Endodermal cell (in vitro differentiated cells): ENCODE measurements at regions not wholly inside any gene's neighbourhood (a gene's known extent, or its start where the extent isn't known, plus 50 kb on each side); places are given as distances from the start of the nearest gene placed in this dataset.

Experiments
- DNase-seq: peaks from one replicate; pipeline ENCODE4 v3.0.0-alpha.2; 2017
- H3K27ac ChIP-seq: 2 replicates; pipeline ENCODE4 v1.5.1; 2013; ENCODE audit warnings: mild to moderate bottlenecking, low read depth, low read length, moderate library complexity
- H3K27me3 ChIP-seq: 2 replicates; pipeline ENCODE4 v1.6.1; 2013; ENCODE audit warnings: mild to moderate bottlenecking, low read length, moderate library complexity; ENCODE audit not compliant: insufficient read depth, control insufficient read depth, poor library complexity, severe bottlenecking
- H3K36me3 ChIP-seq: 2 replicates; pipeline ENCODE4 v1.7.0; 2013; ENCODE audit warnings: mild to moderate bottlenecking, low read length, moderate library complexity; ENCODE audit not compliant: control insufficient read depth, insufficient read depth
- H3K4me1 ChIP-seq: one replicate; pipeline ENCODE4 v1.7.0; 2013; ENCODE audit warnings: low read length; ENCODE audit not compliant: control insufficient read depth, insufficient read depth
- H3K4me3 ChIP-seq: 2 replicates; pipeline ENCODE4 v1.5.1; 2013; ENCODE audit warnings: mild to moderate bottlenecking, low read length, moderate library complexity
- H3K9ac ChIP-seq: 2 replicates; pipeline ENCODE4 v1.6.1; 2013; ENCODE audit warnings: mild to moderate bottlenecking, low read length, moderate library complexity; ENCODE audit not compliant: poor library complexity, severe bottlenecking; ENCODE audit errors: extremely low read depth
- H3K9me3 ChIP-seq: 2 replicates; pipeline ENCODE4 v1.6.1; 2013; ENCODE audit warnings: mild to moderate bottlenecking, low read length, moderate library complexity; ENCODE audit not compliant: control insufficient read depth
- H3K27ac Mint-ChIP-seq: 2 replicates; pipeline ENCODE4 v1.8.0; 2020; ENCODE audit warnings: mixed read lengths
- H3K27me3 Mint-ChIP-seq: 2 replicates; pipeline ENCODE4 v1.8.0; 2021; ENCODE audit warnings: mild to moderate bottlenecking, mixed read lengths; ENCODE audit not compliant: insufficient read depth
- H3K36me3 Mint-ChIP-seq: 2 replicates; pipeline ENCODE4 v1.8.0; 2020; ENCODE audit warnings: low read depth, mixed read lengths
- H3K4me1 Mint-ChIP-seq: 2 replicates; pipeline ENCODE4 v1.8.0; 2020; ENCODE audit warnings: mixed read lengths
- H3K4me3 Mint-ChIP-seq: 2 replicates; pipeline ENCODE4 v1.8.0; 2020; ENCODE audit warnings: mild to moderate bottlenecking, moderate library complexity, mixed read lengths
- H3K9me3 Mint-ChIP-seq: 2 replicates; pipeline ENCODE4 v1.8.0; 2020; ENCODE audit warnings: mild to moderate bottlenecking, mixed read lengths
- WGBS, 2 experiments: methylation state at CpG; one replicate each; pipeline versions ENCODE4 v1.1.5 to v1.1.7; 2013; ENCODE audit warnings: missing lambda C conversion rate in 2 of 2, mixed read lengths in 1 of 2; ENCODE audit not compliant: insufficient coverage in 1 of 2, insufficient read length in 1 of 2; 5-methylcytosine and 5-hydroxymethylcytosine counted together
- TF ChIP-seq, protein P1 (sequence below): fragments of 200-600 bp; sonication (generic); conservative IDR thresholded peaks from 2 replicates; pipeline ENCODE4 v1.5.0; 2021; ENCODE audit warnings: antibody characterized with exemption, mild to moderate bottlenecking

DNA sequence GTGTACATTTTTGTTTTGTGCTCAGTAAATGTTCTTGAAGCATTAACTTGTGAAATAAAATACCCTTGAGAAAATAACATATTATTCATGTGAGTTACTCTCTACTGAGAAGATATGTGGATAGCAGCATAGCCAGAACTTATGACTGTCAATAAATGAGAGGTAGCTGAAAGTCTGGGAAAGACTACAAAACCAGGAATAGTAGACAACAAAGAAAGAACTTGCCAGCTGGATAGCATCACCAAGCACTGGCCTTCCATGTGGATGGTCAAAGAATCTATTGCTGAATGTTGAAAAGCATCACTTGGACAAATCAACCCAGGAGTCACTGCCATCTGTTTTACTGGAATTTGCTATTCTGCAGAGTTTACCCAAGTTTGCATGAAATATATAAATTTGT is 650.0 kb upstream of the HTR2C start:
- no peaks in the 10 kb centered on the region for H3K27me3 Mint-ChIP-seq
- TF ChIP-seq, protein P1, sequence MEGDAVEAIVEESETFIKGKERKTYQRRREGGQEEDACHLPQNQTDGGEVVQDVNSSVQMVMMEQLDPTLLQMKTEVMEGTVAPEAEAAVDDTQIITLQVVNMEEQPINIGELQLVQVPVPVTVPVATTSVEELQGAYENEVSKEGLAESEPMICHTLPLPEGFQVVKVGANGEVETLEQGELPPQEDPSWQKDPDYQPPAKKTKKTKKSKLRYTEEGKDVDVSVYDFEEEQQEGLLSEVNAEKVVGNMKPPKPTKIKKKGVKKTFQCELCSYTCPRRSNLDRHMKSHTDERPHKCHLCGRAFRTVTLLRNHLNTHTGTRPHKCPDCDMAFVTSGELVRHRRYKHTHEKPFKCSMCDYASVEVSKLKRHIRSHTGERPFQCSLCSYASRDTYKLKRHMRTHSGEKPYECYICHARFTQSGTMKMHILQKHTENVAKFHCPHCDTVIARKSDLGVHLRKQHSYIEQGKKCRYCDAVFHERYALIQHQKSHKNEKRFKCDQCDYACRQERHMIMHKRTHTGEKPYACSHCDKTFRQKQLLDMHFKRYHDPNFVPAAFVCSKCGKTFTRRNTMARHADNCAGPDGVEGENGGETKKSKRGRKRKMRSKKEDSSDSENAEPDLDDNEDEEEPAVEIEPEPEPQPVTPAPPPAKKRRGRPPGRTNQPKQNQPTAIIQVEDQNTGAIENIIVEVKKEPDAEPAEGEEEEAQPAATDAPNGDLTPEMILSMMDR, result no peak
- DNase-seq, result no peak
- H3K27ac ChIP-seq, result no peak overlapping the region
- H3K4me1 ChIP-seq, result no peaks in the 10 kb centered on the region
- H3K4me3 Mint-ChIP-seq, result no peak overlapping the region
- H3K36me3 ChIP-seq, result no peaks in the 10 kb centered on the region
- no peaks in the 10 kb centered on the region for H3K9me3 Mint-ChIP-seq
- peaks cover 17% of the 10 kb centered on the region for H3K36me3 Mint-ChIP-seq
- no peak overlapping the region for H3K9ac ChIP-seq
- H3K4me3 ChIP-seq, result no peak overlapping the region
- H3K4me1 Mint-ChIP-seq, result peaks cover 22% of the 10 kb centered on the region
- H3K27ac Mint-ChIP-seq, result no peak overlapping the region
- no peaks in the 10 kb centered on the region for H3K27me3 ChIP-seq
- no peaks in the 10 kb centered on the region for H3K9me3 ChIP-seq

DNA sequence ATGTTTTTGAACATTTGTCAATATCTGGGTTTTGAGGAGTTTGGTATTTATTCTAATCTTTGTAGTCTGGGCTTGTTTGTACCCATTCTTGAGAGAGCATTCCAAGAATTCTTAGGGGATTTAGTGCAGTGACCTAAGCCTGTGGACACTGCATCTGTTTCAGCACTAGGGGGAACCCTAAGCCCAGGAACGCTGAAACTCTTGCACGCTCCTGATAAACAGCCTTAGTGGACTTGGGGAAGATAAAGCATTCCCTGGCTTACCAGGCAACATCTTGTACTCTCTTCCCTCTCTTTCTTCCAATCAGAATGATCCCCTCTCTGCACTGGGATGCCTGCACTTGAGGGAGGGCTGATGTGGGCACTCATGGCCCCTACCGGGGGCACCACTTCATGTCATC is 654.9 kb upstream of the HTR2C start:
- H3K27me3 ChIP-seq, result no peaks in the 10 kb centered on the region
- no peak overlapping the region for H3K27ac ChIP-seq
- Mint-ChIP-seq H3K36me3 (peaks cover 29% of the 10 kb centered on the region), H3K4me1 (peaks cover 14% of the 10 kb centered on the region), H3K27ac (peak overlapping the region; percentile 96), H3K9me3 (peaks cover 9% of the 10 kb centered on the region), H3K4me3 (no peak overlapping the region), H3K27me3 (no peaks in the 10 kb centered on the region)
- peak; percentile 92 for DNase-seq
- WGBS, 2 experiments, result 23 to 78% methylated on average over 1 to 3 of the region's 3 CpGs
- no peaks in the 10 kb centered on the region for H3K4me1 ChIP-seq
- H3K36me3 ChIP-seq, result no peaks in the 10 kb centered on the region
- H3K9me3 ChIP-seq, result peaks cover 17% of the 10 kb centered on the region
- no peak overlapping the region for H3K9ac ChIP-seq
- H3K4me3 ChIP-seq, result no peak overlapping the region
- TF ChIP-seq, protein P1, result peak; percentile 96

DNA sequence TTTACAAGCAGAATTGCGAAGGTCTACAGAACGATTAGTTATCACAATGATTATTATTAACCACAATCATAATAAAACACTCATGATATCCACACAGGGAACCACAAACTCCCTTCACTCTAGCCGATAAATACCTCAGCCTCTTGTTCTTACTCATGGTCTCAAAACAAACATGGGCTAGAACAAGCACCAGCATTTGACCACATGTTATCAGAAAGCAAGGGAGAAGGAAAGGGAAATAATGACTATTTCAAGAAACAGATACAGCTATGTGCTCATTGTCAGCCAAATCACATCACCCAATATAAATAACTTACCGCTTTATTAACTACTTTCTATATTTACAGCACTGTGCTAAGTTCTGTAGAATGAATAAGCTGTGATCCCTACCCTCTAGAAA is 663.2 kb upstream of the HTR2C start:
- H3K27me3 Mint-ChIP-seq, result no peaks in the 10 kb centered on the region
- peaks cover 9% of the 10 kb centered on the region for H3K9me3 ChIP-seq
- no peaks in the 10 kb centered on the region for H3K36me3 ChIP-seq
- 96% methylated on average over 4 of the region's 4 CpGs; no CpG with 5 or more reads in 1 of the 2 experiments for WGBS, 2 experiments
- TF ChIP-seq, protein P1, result no peak
- H3K36me3 Mint-ChIP-seq, result peaks cover 11% of the 10 kb centered on the region
- no peak for DNase-seq
- no peak overlapping the region for H3K27ac ChIP-seq
- no peaks in the 10 kb centered on the region for H3K27me3 ChIP-seq
- H3K4me1 ChIP-seq, result no peaks in the 10 kb centered on the region
- no peak overlapping the region for H3K4me3 Mint-ChIP-seq
- H3K9ac ChIP-seq, result no peak overlapping the region
- H3K4me3 ChIP-seq, result no peak overlapping the region
- H3K9me3 Mint-ChIP-seq, result peaks cover 2% of the 10 kb centered on the region
- no peak overlapping the region for H3K27ac Mint-ChIP-seq
- peaks cover 19% of the 10 kb centered on the region for H3K4me1 Mint-ChIP-seq
